GM12891 (cell line): ENCODE measurements at regions not wholly inside any gene's neighbourhood (a gene's known extent, or its start where the extent isn't known, plus 50 kb on each side); places are given as distances from the start of the nearest gene placed in this dataset.

Experiments used
- DNase-seq: peaks from one replicate; pipeline ENCODE4 v3.0.0; 2011; ENCODE audit warnings: low spot score; ENCODE audit not compliant: insufficient read length
- FAIRE-seq: peaks from 2 replicates; lab custom pipeline; 2011; peaks lifted over from hg19 to GRCh38; lab: Jason Lieb, UNC
- PAX5 ChIP-seq: IDR thresholded peaks from 2 replicates; pipeline ENCODE4 v1.6.1; 2011; ENCODE audit warnings: low read length, moderate library complexity, mild to moderate bottlenecking; ENCODE audit not compliant: insufficient read depth, severe bottlenecking
- POLR2A ChIP-seq: IDR thresholded peaks from 2 replicates; pipeline ENCODE4 v1.6.1; 2011; ENCODE audit warnings: low read depth, low read length, control low read depth
- POLR2AphosphoS5 ChIP-seq: IDR thresholded peaks from 2 replicates; pipeline ENCODE4 v1.6.1; 2011; ENCODE audit warnings: low read depth, low read length, control low read depth
- POU2F2 ChIP-seq: IDR thresholded peaks from 2 replicates; pipeline ENCODE4 v1.6.1; 2011; ENCODE audit warnings: low read depth, mild to moderate bottlenecking, control low read depth, low read length, moderate library complexity
- SPI1 ChIP-seq: IDR thresholded peaks from 2 replicates; pipeline ENCODE4 v1.6.1; 2011; ENCODE audit warnings: low read depth, low read length, control low read depth
- TAF1 ChIP-seq: IDR thresholded peaks from 2 replicates; pipeline ENCODE4 v1.6.1; 2011; ENCODE audit warnings: low read depth, low read length, control low read depth

GRCh38 chr9:78486661-78487060 lies 189.7 kb downstream of the PSAT1 start:
- no peak for TF ChIP-seq POU2F2
- TF ChIP-seq SPI1 = no peak
- no peak for TF ChIP-seq POLR2AphosphoS5
- no peak for TF ChIP-seq POLR2A
- no peak for TF ChIP-seq PAX5
- no peak for TF ChIP-seq TAF1
- no peak for DNase-seq
- FAIRE-seq = no peak

GRCh38 chr9:78490231-78490630 lies 193.3 kb downstream of the PSAT1 start:
- no peak for DNase-seq
- TF ChIP-seq POLR2AphosphoS5 (no peak), POU2F2 (no peak), TAF1 (no peak), POLR2A (no peak), PAX5 (no peak), SPI1 (no peak)
- FAIRE-seq = no peak

GRCh38 chr9:78491402-78491801 lies 194.5 kb downstream of the PSAT1 start:
- TF ChIP-seq POLR2A (no peak), PAX5 (no peak), SPI1 (no peak), POU2F2 (no peak), POLR2AphosphoS5 (no peak), TAF1 (no peak)
- no peak for FAIRE-seq
- DNase-seq = no peak

- TF ChIP-seq POLR2AphosphoS5 = no peak
- no peak for TF ChIP-seq PAX5
- TF ChIP-seq POLR2A = no peak
- no peak for TF ChIP-seq POU2F2
- no peak for TF ChIP-seq TAF1
- TF ChIP-seq SPI1 = no peak
- DNase-seq = no peak
- no peak for FAIRE-seq
These were observed 196.3 kb downstream of the PSAT1 start for GRCh38 chr9:78493166-78493742.

GRCh38 chr9:78502566-78502965 lies 205.6 kb downstream of the PSAT1 start:
- TF ChIP-seq POLR2A (no peak), POLR2AphosphoS5 (no peak), PAX5 (no peak), TAF1 (no peak)
- FAIRE-seq (no peak), DNase-seq (no peak)

- no peak for TF ChIP-seq POLR2A
- DNase-seq = no peak
- no peak for FAIRE-seq
These were observed 208.6 kb downstream of the PSAT1 start for GRCh38 chr9:78505546-78505945.

- no peak for FAIRE-seq
- DNase-seq = no peak
These were observed 210.1 kb downstream of the PSAT1 start for GRCh38 chr9:78507037-78507436.

GRCh38 chr9:78510035-78510434 lies 213.1 kb downstream of the PSAT1 start:
- FAIRE-seq (no peak), DNase-seq (no peak)

More at GRCh38 chr9:78507037-78507436, 210.1 kb downstream of the PSAT1 start:
- TF ChIP-seq POLR2AphosphoS5 (no peak), POU2F2 (no peak), PAX5 (no peak), SPI1 (no peak), TAF1 (no peak), POLR2A (no peak)

GRCh38 chr9:78515108-78515507 lies 218.2 kb downstream of the PSAT1 start:
- TF ChIP-seq POU2F2 = no peak
- TF ChIP-seq POLR2A = no peak
- no peak for TF ChIP-seq PAX5
- TF ChIP-seq SPI1 = no peak
- TF ChIP-seq POLR2AphosphoS5 = no peak
- TF ChIP-seq TAF1 = no peak
- DNase-seq (no peak), FAIRE-seq (no peak)

More at GRCh38 chr9:78510035-78510434, 213.1 kb downstream of the PSAT1 start:
- TF ChIP-seq TAF1 (no peak), POU2F2 (no peak), PAX5 (no peak), POLR2A (no peak), SPI1 (no peak), POLR2AphosphoS5 (no peak)

- no peak for FAIRE-seq
- TF ChIP-seq PAX5 (no peak), POLR2AphosphoS5 (no peak), SPI1 (no peak), TAF1 (no peak), POLR2A (no peak), POU2F2 (no peak)
- no peak for DNase-seq
These were observed 222.9 kb downstream of the PSAT1 start for GRCh38 chr9:78519786-78520185.
